ENCODE measurements at regions not wholly inside any gene's neighbourhood (a gene's known extent, or its start where the extent isn't known, plus 50 kb on each side); places are given as distances from the start of the nearest gene placed in this dataset.
A peak's percentile ranks its signal among the peaks of the same experiment; 100 is the strongest.
"Not testable (repeated sequence)": the region's sequence is repeated elsewhere in the genome, so short reads cannot be mapped to it uniquely, and the experiment has no call there.

DNA sequence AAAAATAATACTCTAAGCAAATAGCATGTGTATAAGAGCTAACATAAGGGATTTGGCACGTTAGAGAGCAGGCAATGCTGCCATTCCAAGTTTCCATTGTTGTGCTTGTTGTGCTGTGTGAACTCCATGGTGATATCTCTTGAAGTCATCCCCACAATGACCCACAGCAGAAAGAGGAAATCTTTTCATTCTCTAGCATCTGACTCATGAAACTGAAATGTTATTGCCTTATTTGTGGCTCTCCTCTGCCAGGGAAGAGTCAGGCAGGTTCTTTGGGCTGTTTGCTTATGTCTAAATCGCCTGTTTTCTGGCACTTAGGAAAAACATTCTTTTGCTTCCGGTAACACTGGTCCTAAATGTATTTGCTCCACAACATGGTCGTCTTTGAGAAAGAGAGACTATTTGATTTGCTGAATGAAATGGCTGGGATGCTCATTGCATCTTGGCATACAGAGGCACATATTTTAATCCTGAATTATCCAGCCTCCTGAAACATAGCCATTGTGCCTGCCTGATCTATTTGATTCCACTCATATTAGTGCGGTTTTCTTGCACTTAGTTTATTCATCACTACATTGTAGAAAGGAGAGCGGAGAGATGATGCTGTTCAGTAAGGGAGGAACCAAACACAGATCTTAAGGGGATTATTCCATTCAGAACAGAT, 188.8 kb downstream of the CSNK1G3 start:
- DNase-seq (ENCODE audit: low read depth, low spot score) = no peak
- WGBS (ENCODE audit: insufficient coverage, insufficient read length) = no CpG with 5 or more reads among the region's 6 CpGs
- H3K4me3 ChIP-seq (ENCODE audit: low read length) = no peak overlapping the region

DNA sequence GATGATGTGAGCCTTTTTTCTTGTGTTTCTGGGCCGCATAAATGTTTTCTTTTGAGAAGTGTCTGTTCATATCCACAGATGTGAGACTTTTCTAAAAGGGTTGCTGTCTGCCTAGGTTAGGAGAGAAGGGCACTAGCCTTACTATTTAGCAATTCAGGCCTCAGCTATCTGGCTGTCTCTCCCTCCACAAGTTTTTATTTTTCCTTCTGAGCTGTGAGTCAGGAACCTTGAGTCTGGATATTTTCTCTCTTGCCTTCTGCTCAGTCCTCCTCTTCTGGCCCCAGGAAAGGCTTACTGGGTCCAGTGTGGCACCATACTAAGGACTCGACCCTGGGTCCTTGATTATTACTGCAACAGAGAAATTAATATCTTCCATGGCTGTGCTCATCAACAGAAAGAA, 187.6 kb downstream of the CSNK1G3 start:
- H3K36me3 ChIP-seq (ENCODE audit: control insufficient read depth, insufficient read depth, low read length) = no peaks in the 10 kb centered on the region
- H3K4me1 ChIP-seq (ENCODE audit: control insufficient read depth, insufficient read depth, low read length) = no peaks in the 10 kb centered on the region
- H3K9me3 ChIP-seq (ENCODE audit: control insufficient read depth, insufficient read depth, low read length) = no peaks in the 10 kb centered on the region
- H3K27me3 ChIP-seq (ENCODE audit: control insufficient read depth, insufficient read depth, low read length) = no peaks in the 10 kb centered on the region
- DNase-seq (ENCODE audit: low read depth, low spot score) = no peak
- H3K4me3 ChIP-seq (ENCODE audit: low read length) = no peak overlapping the region
- H3K27ac ChIP-seq (ENCODE audit: low read length) = no peak overlapping the region
- no CpG with 5 or more reads among the region's 2 CpGs for WGBS (ENCODE audit: insufficient coverage, insufficient read length)

More for the DNA sequence above, 188.8 kb downstream of the CSNK1G3 start:
- Histone ChIP-seq H3K4me1 (ENCODE audit: control insufficient read depth, insufficient read depth, low read length) (no peaks in the 10 kb centered on the region), H3K36me3 (ENCODE audit: control insufficient read depth, insufficient read depth, low read length) (no peaks in the 10 kb centered on the region), H3K27me3 (ENCODE audit: control insufficient read depth, insufficient read depth, low read length) (no peaks in the 10 kb centered on the region), H3K27ac (ENCODE audit: low read length) (no peak overlapping the region), H3K9me3 (ENCODE audit: control insufficient read depth, insufficient read depth, low read length) (no peaks in the 10 kb centered on the region)

GRCh38 chr5:123698937-123699336, 187.0 kb downstream of the CSNK1G3 start:
- H3K9me3 ChIP-seq (ENCODE audit: control insufficient read depth, insufficient read depth, low read length); H3K36me3 ChIP-seq (ENCODE audit: control insufficient read depth, insufficient read depth, low read length); H3K4me3 ChIP-seq (ENCODE audit: low read length); H3K27me3 ChIP-seq (ENCODE audit: control insufficient read depth, insufficient read depth, low read length); DNase-seq (ENCODE audit: low read depth, low spot score); H3K27ac ChIP-seq (ENCODE audit: low read length); H3K4me1 ChIP-seq (ENCODE audit: control insufficient read depth, insufficient read depth, low read length): not testable (repeated sequence)
- WGBS (ENCODE audit: insufficient coverage, insufficient read length) = no CpG with 5 or more reads among the region's 3 CpGs

DNA sequence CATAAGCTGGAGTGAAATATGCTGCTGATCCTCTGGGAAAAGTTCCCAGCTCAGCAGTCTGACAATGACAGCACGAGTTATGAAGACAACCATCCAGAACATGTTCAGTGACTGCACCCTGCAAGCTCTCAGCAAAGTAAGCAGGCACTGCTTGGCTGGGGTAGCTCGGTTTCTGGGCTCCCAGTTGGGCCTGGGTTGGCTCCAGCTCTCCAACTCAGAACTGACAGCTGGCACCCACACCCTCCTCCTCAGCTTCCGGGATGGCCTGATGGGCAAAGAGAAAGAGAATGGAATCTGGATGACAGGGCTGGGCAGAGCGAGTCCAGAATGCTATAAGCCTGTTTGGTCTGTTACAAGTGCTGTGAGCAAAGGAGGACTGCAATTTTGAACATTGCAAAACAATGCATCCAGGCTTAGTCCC, 185.0 kb downstream of the CSNK1G3 start:
- Histone ChIP-seq H3K36me3 (ENCODE audit: control insufficient read depth, insufficient read depth, low read length) (no peaks in the 10 kb centered on the region), H3K9me3 (ENCODE audit: control insufficient read depth, insufficient read depth, low read length) (no peaks in the 10 kb centered on the region), H3K4me1 (ENCODE audit: control insufficient read depth, insufficient read depth, low read length) (no peaks in the 10 kb centered on the region), H3K4me3 (ENCODE audit: low read length) (no peak overlapping the region), H3K27ac (ENCODE audit: low read length) (no peak overlapping the region), H3K27me3 (ENCODE audit: control insufficient read depth, insufficient read depth, low read length) (no peaks in the 10 kb centered on the region)
- no peak for DNase-seq (ENCODE audit: low read depth, low spot score)
- WGBS (ENCODE audit: insufficient coverage, insufficient read length) = no CpG with 5 or more reads among the region's 4 CpGs

DNA sequence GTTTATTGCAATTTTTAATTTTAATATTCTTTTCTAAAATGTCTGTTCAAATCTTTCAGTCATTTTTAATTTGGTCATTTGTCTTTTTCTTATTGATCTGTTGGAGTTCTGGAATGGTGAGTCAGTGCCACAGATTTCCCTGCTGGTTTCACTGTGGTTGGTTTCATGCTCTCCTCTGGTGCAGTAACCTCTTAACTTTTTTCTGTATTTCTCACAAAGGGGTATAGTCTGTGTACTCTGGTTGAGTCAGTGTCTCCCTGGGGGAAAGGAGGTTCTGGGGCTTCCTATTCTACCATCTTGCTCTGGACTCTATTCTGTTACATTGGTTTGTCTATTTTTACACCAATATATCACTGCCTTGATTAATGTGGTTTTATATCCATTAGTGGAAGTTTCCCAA, 178.8 kb downstream of the CSNK1G3 start:
- Histone ChIP-seq H3K27ac (ENCODE audit: low read length) (no peak overlapping the region), H3K4me3 (ENCODE audit: low read length) (no peak overlapping the region), H3K9me3 (ENCODE audit: control insufficient read depth, insufficient read depth, low read length) (no peaks in the 10 kb centered on the region), H3K4me1 (ENCODE audit: control insufficient read depth, insufficient read depth, low read length) (no peaks in the 10 kb centered on the region), H3K27me3 (ENCODE audit: control insufficient read depth, insufficient read depth, low read length) (no peaks in the 10 kb centered on the region), H3K36me3 (ENCODE audit: control insufficient read depth, insufficient read depth, low read length) (no peaks in the 10 kb centered on the region)
- no peak for DNase-seq (ENCODE audit: low read depth, low spot score)

- H3K4me3 ChIP-seq (ENCODE audit: low read length) = no peak overlapping the region
These were observed 169.1 kb downstream of the CSNK1G3 start for GRCh38 chr5:123681061-123681460.

DNA sequence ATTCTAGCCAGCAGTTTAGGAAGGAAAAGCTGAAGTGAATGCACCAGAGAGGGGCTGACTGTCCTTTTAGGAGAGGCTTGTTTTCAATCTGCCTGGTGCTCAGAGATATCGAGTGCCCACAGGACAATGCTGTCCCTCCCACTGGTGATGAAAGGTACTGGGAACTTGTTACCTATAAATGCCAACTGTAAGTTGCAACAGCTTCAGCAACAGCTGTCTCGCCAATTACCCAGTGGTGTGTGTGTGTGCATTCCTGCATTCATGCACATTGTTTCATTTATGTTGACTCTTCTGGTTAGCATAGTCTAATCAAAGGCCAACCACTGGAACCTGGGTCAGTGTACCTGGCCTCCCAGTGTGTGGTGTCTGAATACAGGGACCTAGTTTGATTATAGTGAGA, 161.1 kb downstream of the CSNK1G3 start:
- H3K9me3 ChIP-seq (ENCODE audit: control insufficient read depth, insufficient read depth, low read length) = no peaks in the 10 kb centered on the region
- H3K4me3 ChIP-seq (ENCODE audit: low read length) = no peak overlapping the region
- WGBS (ENCODE audit: insufficient coverage, insufficient read length) = no CpG with 5 or more reads among the region's 2 CpGs
- H3K4me1 ChIP-seq (ENCODE audit: control insufficient read depth, insufficient read depth, low read length) = peaks cover 3% of the 10 kb centered on the region; the same call in 1 of the 2 replicates
- H3K27ac ChIP-seq (ENCODE audit: low read length) = no peak overlapping the region
- H3K27me3 ChIP-seq (ENCODE audit: control insufficient read depth, insufficient read depth, low read length) = no peaks in the 10 kb centered on the region
- H3K36me3 ChIP-seq (ENCODE audit: control insufficient read depth, insufficient read depth, low read length) = no peaks in the 10 kb centered on the region
- peak; percentile 5 for DNase-seq (ENCODE audit: low read depth, low spot score)

More at GRCh38 chr5:123681061-123681460, 169.1 kb downstream of the CSNK1G3 start:
- Histone ChIP-seq H3K27me3 (ENCODE audit: control insufficient read depth, insufficient read depth, low read length) (no peaks in the 10 kb centered on the region), H3K36me3 (ENCODE audit: control insufficient read depth, insufficient read depth, low read length) (no peaks in the 10 kb centered on the region), H3K27ac (ENCODE audit: low read length) (no peak overlapping the region), H3K9me3 (ENCODE audit: control insufficient read depth, insufficient read depth, low read length) (no peaks in the 10 kb centered on the region), H3K4me1 (ENCODE audit: control insufficient read depth, insufficient read depth, low read length) (no peaks in the 10 kb centered on the region)
- no peak for DNase-seq (ENCODE audit: low read depth, low spot score)

DNA sequence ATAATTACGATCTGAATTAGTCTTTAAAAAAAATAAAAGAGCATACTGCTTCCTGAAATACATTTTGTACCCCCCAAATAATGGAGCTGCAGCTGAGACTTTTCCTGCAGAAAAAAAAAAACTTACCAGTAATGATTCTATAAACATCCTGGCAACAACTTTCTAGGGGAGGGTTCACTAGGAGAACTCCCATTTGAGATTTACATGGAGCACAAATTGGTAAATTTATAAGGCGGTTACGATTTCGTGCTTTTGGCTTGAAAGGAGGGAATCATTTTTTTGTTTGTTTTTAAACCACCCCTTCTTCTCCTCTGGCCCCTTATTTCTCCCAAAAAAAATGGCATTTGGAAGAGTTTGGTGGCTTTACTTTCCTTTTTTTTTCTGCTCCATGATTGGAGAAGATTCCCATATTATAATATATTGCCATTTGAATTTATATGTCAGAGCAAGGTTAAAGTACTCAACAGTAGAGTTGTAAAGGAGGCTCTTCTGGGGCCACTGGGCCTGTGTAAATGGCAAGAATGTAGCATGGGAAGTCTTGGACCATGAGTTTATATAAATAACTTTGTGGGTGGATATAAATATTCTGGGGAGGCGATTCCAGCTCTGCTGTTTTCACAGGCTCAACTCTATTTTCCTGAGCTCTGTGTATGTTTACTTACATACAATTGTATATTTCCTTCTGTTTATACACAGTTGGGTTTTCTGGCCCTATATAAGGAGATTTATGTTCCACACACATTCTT, 159.9 kb downstream of the CSNK1G3 start:
- H3K36me3 ChIP-seq (ENCODE audit: control insufficient read depth, insufficient read depth, low read length) = no peaks in the 10 kb centered on the region
- no peak for DNase-seq (ENCODE audit: low read depth, low spot score)
- H3K27ac ChIP-seq (ENCODE audit: low read length) = no peak overlapping the region
- no peak overlapping the region for H3K4me3 ChIP-seq (ENCODE audit: low read length)
- no peaks in the 10 kb centered on the region for H3K27me3 ChIP-seq (ENCODE audit: control insufficient read depth, insufficient read depth, low read length)
- no CpG with 5 or more reads among the region's 5 CpGs for WGBS (ENCODE audit: insufficient coverage, insufficient read length)
- H3K4me1 ChIP-seq (ENCODE audit: control insufficient read depth, insufficient read depth, low read length) = peaks cover 3% of the 10 kb centered on the region; the same call in 1 of the 2 replicates
- no peaks in the 10 kb centered on the region for H3K9me3 ChIP-seq (ENCODE audit: control insufficient read depth, insufficient read depth, low read length)

DNA sequence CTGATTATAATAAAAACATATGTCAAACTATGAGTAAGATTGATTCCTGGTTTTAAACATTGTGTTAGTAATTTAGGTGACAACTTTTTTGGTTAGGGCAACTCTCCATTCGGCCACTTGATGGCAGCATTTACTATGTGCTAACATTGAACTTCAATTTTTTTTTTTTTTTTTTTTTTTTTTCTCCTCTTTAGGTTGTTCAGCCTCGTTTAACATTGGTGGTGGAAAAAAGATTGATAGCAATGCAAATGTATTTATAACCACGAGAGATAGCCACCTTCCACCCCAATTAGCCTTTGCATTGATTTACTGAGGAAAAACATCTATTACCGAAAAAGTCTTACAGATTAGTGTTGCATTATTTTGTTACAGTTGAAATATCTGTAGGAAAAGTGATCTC, 159.1 kb downstream of the CSNK1G3 start:
- Histone ChIP-seq H3K4me3 (ENCODE audit: low read length) (no peak overlapping the region), H3K27ac (ENCODE audit: low read length) (no peak overlapping the region), H3K9me3 (ENCODE audit: control insufficient read depth, insufficient read depth, low read length) (no peaks in the 10 kb centered on the region), H3K27me3 (ENCODE audit: control insufficient read depth, insufficient read depth, low read length) (no peaks in the 10 kb centered on the region), H3K36me3 (ENCODE audit: control insufficient read depth, insufficient read depth, low read length) (no peaks in the 10 kb centered on the region), H3K4me1 (ENCODE audit: control insufficient read depth, insufficient read depth, low read length) (peaks cover 3% of the 10 kb centered on the region; the same call in 1 of the 2 replicates)
- whole genome bisulfite sequencing (ENCODE audit: insufficient coverage, insufficient read length) = no CpG with 5 or more reads among the region's 4 CpGs
- DNase-seq (ENCODE audit: low read depth, low spot score) = peak; percentile 11

Data from iPS DF 6.9 (cell line).